Thyroid gland (tissue), 4 donors: ENCODE measurements at regions not wholly inside any gene's neighbourhood (a gene's known extent, or its start where the extent isn't known, plus 50 kb on each side); places are given as distances from the start of the nearest gene placed in this dataset.

Experiments used
- DNase-seq, 2 donors: peaks; one replicate each; pipeline ENCODE4 v3.0.0-alpha.2; 2019
- H3K27ac ChIP-seq, 3 donors: fragments of 200-600 bp; sonication (generic); 1 replicate in 2 of 3; 2 replicates in 1 of 3; pipeline ENCODE4 v1.5.1; 2016 to 2019; ENCODE audit warnings: mild to moderate bottlenecking in 1 of 3, moderate library complexity in 1 of 3
- H3K27me3 ChIP-seq: fragments of 200-600 bp; sonication (generic); one replicate; pipeline ENCODE4 v1.5.1; 2019
- H3K36me3 ChIP-seq, 2 donors: fragments of 200-600 bp; sonication (generic); one replicate each; pipeline ENCODE4 v1.5.1; 2016 to 2019
- H3K4me1 ChIP-seq, 2 donors: fragments of 200-600 bp; sonication (generic); one replicate each; pipeline ENCODE4 v1.5.1; 2017 to 2019
- H3K4me3 ChIP-seq, 3 donors: fragments of 200-600 bp; sonication (generic); replicated peaks in 1 of 3; 1 replicate in 2 of 3; 2 replicates in 1 of 3; pipeline ENCODE4 v1.5.1; 2016; ENCODE audit warnings: mild to moderate bottlenecking in 1 of 3
- H3K9me3 ChIP-seq: fragments of 200-600 bp; sonication (generic); one replicate; pipeline ENCODE4 v1.5.1; 2017
- CTCF ChIP-seq, 6 experiments: fragments of 200-600 bp in 3 of 6; fragments of 450-650 bp in 3 of 6; sonication (generic) in 3 of 6; IDR thresholded peaks; one replicate each; pipeline ENCODE4 v1.5.1; 2016 to 2019; ENCODE audit warnings: antibody characterized with exemption in 6 of 6, mild to moderate bottlenecking in 2 of 6, inconsistent platforms in 1 of 6, moderate library complexity in 1 of 6
- POLR2A ChIP-seq, 2 donors: fragments of 450-650 bp; IDR thresholded peaks; one replicate each; pipeline ENCODE4 v1.6.1; 2017; ENCODE audit warnings: antibody characterized with exemption in 2 of 2, mild to moderate bottlenecking in 2 of 2, moderate library complexity in 1 of 2
- WGBS, 2 donors: methylation state at CpG; one replicate each; pipeline ENCODE4 v1.1.5; 2017; 5-methylcytosine and 5-hydroxymethylcytosine counted together
- intact Hi-C: fragments of 100-400 bp; cut with DNase I; formaldehyde crosslinking; loops from one replicate; pipeline ENCODE4 v1.15.1; 2023

GRCh38 chr1:218667781-218668516 is 322.8 kb downstream of the TGFB2 start:
- Histone ChIP-seq H3K27me3 (no peaks in the 10 kb centered on the region), H3K4me1 (no peaks in the 10 kb centered on the region), H3K4me3 (no peak overlapping the region), H3K36me3 (no peaks in the 10 kb centered on the region), H3K27ac (no peak overlapping the region), H3K9me3 (no peaks in the 10 kb centered on the region)
- no peak for DNase-seq
- intact Hi-C loops: no loop called here
- WGBS, 2 donors: 88 to 91% methylated on average over 3 of the region's 3 CpGs
- TF ChIP-seq POLR2A (IDR thresholded peaks at IDR 0.05) (no peak), CTCF (IDR thresholded peaks at IDR 0.05) (no peak)

GRCh38 chr1:218669431-218669830 is 324.3 kb downstream of the TGFB2 start:
- no peaks in the 10 kb centered on the region for H3K27me3 ChIP-seq
- 95 to 97% methylated on average over 1 of the region's 1 CpG for WGBS, 2 donors
- H3K36me3 ChIP-seq: no peaks in the 10 kb centered on the region
- DNase-seq: no peak
- no peaks in the 10 kb centered on the region for H3K4me1 ChIP-seq
- no peak overlapping the region for H3K27ac ChIP-seq
- H3K4me3 ChIP-seq: no peak overlapping the region
- no peaks in the 10 kb centered on the region for H3K9me3 ChIP-seq
- TF ChIP-seq CTCF (IDR thresholded peaks at IDR 0.05) (no peak), POLR2A (IDR thresholded peaks at IDR 0.05) (no peak)
- intact Hi-C loops: no loop called here

- Histone ChIP-seq H3K27ac (no peak overlapping the region), H3K27me3 (no peaks in the 10 kb centered on the region), H3K4me1 (no peaks in the 10 kb centered on the region), H3K36me3 (no peaks in the 10 kb centered on the region), H3K9me3 (no peaks in the 10 kb centered on the region), H3K4me3 (no peak overlapping the region)
- no peak for DNase-seq
- WGBS, 2 donors: 98 to 100% methylated on average over 1 of the region's 1 CpG
- TF ChIP-seq POLR2A (IDR thresholded peaks at IDR 0.05): no peak
- no peak for TF ChIP-seq CTCF (IDR thresholded peaks at IDR 0.05)
- intact Hi-C loops: no loop called here
Observed at GRCh38 chr1:218670875-218671274, 325.7 kb downstream of the TGFB2 start.

- no peak for TF ChIP-seq POLR2A (IDR thresholded peaks at IDR 0.05)
- TF ChIP-seq CTCF (IDR thresholded peaks at IDR 0.05): no peak
- Histone ChIP-seq H3K27ac (no peak overlapping the region), H3K9me3 (no peaks in the 10 kb centered on the region), H3K27me3 (no peaks in the 10 kb centered on the region), H3K4me1 (no peaks in the 10 kb centered on the region), H3K4me3 (no peak overlapping the region), H3K36me3 (no peaks in the 10 kb centered on the region)
- no peak for DNase-seq
- whole genome bisulfite sequencing, 2 donors: 56 to 59% methylated on average over 6 of the region's 6 CpGs
- intact Hi-C loops: no loop called here
Observed at GRCh38 chr1:218671573-218671972, 326.4 kb downstream of the TGFB2 start.

GRCh38 chr1:218673170-218673569 is 328.0 kb downstream of the TGFB2 start:
- intact Hi-C loops: no loop called here
- TF ChIP-seq POLR2A (IDR thresholded peaks at IDR 0.05): no peak
- no peak for TF ChIP-seq CTCF (IDR thresholded peaks at IDR 0.05)
- H3K36me3 ChIP-seq: no peaks in the 10 kb centered on the region
- no peak overlapping the region for H3K27ac ChIP-seq
- no peaks in the 10 kb centered on the region for H3K9me3 ChIP-seq
- H3K4me1 ChIP-seq: no peaks in the 10 kb centered on the region
- DNase-seq: no peak
- H3K4me3 ChIP-seq: no peak overlapping the region
- WGBS, 2 donors: 88 to 95% methylated on average over 2 of the region's 2 CpGs
- H3K27me3 ChIP-seq: no peaks in the 10 kb centered on the region
